CD4-positive, alpha-beta T cell treated with Interleukin-15 for 1 hour (primary cell): ENCODE measurements at regions not wholly inside any gene's neighbourhood (a gene's known extent, or its start where the extent isn't known, plus 50 kb on each side); places are given as distances from the start of the nearest gene placed in this dataset.

Experiments used
- DNase-seq: peaks from one replicate; pipeline ENCODE4 v3.0.0-alpha.2; 2020

- DNase-seq = no peak
Measured at GRCh38 chr13:65868884-65869283, 1361.3 kb downstream of the PCDH9 start.

- no peak for DNase-seq
Measured at GRCh38 chr13:65868099-65868498, 1362.0 kb downstream of the PCDH9 start.

GRCh38 chr13:65866138-65866537 is 1364.0 kb downstream of the PCDH9 start:
- DNase-seq = no peak

GRCh38 chr13:65865206-65865605 is 1364.9 kb downstream of the PCDH9 start:
- no peak for DNase-seq

- DNase-seq = no peak
Measured at GRCh38 chr13:65864039-65864438, 1366.1 kb downstream of the PCDH9 start.

DNA sequence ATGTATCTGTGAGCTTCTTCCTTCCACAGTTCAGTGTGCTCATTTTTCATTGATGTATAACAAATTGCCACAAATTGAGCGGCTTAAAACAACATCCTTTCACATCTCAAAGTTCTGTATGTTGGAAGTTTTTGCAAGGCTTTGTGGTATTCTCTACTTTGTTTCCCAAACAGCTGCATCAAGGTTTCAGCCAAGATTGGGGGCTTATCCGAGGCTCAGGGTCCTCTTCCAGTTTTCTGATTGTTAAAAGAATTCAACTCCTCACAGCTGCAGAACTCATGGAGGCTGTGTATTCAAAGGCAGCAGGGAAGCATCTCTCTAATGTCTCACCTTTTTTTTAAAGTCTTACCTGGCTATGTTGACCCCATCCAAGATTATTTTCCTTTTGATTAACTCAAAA is 1369.8 kb downstream of the PCDH9 start:
- DNase-seq = no peak

GRCh38 chr13:65857942-65858565 is 1372.1 kb downstream of the PCDH9 start:
- DNase-seq = no peak

GRCh38 chr13:65856431-65856830 is 1373.7 kb downstream of the PCDH9 start:
- no peak for DNase-seq

GRCh38 chr13:65855242-65855805 is 1374.8 kb downstream of the PCDH9 start:
- DNase-seq = no peak

DNA sequence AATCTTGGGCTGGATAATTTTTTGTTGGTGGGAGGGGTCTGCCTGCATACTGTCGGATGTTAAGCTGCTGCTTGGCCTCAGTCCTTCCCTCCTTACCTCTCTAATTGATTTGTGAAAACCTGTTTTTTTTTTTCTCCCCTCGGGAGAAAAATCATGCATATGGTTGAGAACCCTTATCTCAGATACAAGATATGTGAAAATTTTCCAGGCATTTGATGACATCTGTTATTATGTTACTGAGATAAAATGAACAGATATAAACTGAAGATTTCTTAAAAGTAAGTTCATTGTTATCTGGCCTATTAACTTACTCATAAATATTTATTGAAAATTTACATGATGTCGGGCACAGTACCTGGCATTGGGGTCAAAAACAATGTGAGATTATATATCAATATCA is 1375.7 kb downstream of the PCDH9 start:
- no peak for DNase-seq

DNA sequence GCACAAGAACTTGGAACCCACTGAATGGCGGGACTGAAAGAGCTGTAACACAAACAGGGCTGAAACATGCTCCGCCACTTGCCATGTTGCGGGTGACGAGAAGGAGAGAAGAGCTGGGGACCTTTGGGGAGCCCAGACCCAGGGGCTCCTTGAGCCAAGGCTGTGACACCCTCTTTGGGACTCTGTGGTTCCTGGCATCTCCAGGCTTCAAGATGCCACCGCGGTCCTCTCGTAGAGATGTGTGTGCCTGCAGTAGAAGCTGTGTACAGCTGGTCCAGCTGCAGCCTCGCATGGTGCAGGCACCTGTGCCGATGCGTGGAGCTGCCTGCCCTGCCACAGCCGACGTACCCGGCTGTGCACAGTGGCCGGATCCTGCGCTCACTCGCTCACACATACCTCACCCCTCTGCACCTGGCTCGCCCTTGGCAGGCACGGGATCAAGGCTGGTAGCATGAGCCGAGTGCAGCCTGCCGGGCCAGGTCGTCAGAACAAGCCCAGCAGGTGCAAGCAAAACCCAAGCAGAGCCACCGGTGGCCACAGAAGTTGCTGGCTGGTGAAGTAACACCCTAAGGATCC is 1385.8 kb downstream of the PCDH9 start:
- no peak for DNase-seq

DNA sequence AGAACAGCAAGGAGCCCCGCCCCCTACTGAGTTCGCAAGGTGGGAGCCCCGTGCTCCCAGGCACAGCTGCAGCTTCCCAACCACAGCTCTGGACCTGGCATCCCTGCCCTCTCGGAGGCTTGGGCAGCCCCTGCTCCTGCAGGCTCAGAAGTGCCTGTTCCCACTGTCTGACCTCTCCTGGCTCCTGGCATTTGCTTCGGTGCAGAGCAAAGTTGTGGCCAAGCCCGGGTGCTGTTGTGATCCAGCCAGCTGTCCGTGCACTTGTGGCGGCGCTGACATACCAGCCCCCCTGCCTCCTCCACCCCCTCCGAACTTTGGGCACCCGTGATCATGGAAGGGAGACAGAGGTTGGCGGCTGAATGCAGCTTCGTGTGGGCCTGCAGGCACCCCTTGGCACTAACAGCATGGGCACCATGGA is 1386.8 kb downstream of the PCDH9 start:
- DNase-seq = no peak

DNA sequence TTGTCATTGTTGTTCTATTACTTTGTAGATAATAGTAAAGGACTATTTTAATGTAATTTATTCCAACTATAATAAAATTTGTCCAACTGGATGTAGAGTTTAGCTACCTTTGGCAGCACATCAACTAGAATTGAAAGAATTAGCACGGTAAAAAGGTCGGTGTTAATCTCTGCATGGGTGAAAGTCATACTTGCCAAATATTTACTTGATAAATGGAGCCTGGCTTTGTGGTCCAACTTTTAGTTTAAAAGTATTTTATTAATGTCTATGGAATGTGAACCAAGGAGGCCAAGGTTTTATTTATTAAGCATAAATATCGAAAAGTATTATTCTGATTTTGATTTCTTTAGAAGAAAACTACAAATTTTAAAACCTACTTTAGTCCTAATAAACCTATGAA is 1389.0 kb downstream of the PCDH9 start:
- DNase-seq = no peak

GRCh38 chr13:65836066-65836465 is 1394.1 kb downstream of the PCDH9 start:
- DNase-seq = no peak

DNA sequence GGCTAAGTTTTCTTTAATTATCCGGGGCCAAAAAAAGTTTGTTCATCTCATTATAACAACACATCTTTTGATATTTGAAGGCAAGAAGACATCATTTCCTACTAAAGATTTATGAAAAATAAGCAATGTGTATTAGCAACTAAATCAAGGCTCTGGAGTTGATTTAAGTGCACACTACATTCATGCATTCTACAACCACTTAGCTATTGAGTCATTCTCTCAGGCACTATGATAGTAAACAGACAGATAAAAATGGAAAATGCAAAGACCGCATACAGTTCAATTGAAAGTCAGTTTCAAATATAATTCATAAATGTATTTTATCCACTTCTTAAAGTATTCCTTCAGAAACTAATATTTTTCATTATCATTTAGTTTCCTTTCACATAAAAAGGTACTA is 1395.2 kb downstream of the PCDH9 start:
- DNase-seq = no peak

GRCh38 chr13:65830411-65831205 is 1399.5 kb downstream of the PCDH9 start:
- no peak for DNase-seq

GRCh38 chr13:65829241-65830008 is 1400.7 kb downstream of the PCDH9 start:
- DNase-seq = no peak

GRCh38 chr13:65826657-65827056 is 1403.5 kb downstream of the PCDH9 start:
- no peak for DNase-seq

DNA sequence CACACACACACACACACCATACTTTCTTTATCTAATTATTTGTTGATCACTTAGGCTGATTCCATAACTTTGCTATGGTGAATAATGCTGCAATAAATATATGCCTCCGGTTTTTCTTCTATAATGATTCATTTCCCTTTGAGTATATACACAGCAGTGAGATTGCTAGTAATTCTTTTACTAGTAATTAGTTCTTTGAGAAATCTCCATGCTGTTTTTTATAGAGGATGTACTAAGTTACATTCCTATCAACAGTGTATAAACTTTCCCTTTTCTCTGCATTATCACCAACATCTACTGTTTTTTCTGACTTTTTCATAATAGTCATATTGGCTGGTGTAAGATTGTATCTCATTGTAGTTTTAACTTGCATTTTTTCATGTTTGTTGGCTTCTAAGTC is 1405.1 kb downstream of the PCDH9 start:
- DNase-seq = no peak

GRCh38 chr13:65808061-65808460 is 1422.1 kb downstream of the PCDH9 start:
- DNase-seq = no peak

GRCh38 chr13:65803530-65804392 is 1426.4 kb downstream of the PCDH9 start:
- no peak for DNase-seq

- no peak for DNase-seq
Measured at GRCh38 chr13:65789815-65790214, 1440.3 kb downstream of the PCDH9 start.
